ENCODE measurements at regions not wholly inside any gene's neighbourhood (a gene's known extent, or its start where the extent isn't known, plus 50 kb on each side); places are given as distances from the start of the nearest gene placed in this dataset.

DNA sequence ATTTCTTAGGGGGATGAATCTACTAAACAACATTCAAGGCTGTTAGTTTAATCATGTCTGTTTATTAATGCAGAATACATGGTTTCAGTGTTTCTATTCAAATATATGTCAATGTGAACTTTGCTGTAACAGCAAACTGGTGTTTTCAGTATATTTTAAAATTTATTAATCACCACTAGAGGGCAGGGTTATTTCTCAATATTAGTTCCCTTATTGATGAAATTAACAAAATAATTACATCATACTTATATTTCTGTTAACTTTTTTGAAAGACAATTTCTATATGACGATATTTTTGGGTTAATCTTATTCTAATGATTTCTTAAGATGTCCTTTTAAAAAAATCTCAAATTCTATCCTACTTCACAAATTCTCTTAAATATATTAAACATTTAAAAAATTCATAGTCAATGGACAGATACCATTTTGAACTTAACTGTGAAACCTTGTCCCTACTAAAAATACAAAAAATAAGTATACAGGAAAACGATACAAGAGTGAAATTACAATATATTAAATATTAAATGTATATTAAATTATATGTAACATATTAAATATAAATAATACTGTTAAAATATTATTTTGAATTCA, 1034.1 kb upstream of the PRMT6 start:
- TF ChIP-seq, protein P1, sequence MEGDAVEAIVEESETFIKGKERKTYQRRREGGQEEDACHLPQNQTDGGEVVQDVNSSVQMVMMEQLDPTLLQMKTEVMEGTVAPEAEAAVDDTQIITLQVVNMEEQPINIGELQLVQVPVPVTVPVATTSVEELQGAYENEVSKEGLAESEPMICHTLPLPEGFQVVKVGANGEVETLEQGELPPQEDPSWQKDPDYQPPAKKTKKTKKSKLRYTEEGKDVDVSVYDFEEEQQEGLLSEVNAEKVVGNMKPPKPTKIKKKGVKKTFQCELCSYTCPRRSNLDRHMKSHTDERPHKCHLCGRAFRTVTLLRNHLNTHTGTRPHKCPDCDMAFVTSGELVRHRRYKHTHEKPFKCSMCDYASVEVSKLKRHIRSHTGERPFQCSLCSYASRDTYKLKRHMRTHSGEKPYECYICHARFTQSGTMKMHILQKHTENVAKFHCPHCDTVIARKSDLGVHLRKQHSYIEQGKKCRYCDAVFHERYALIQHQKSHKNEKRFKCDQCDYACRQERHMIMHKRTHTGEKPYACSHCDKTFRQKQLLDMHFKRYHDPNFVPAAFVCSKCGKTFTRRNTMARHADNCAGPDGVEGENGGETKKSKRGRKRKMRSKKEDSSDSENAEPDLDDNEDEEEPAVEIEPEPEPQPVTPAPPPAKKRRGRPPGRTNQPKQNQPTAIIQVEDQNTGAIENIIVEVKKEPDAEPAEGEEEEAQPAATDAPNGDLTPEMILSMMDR (conservative IDR thresholded peaks at IDR 0.05; ENCODE audit: low read length): peak; percentile 60
- no peak for TF ChIP-seq EZH2phosphoT487 (IDR thresholded peaks at IDR 0.05; ENCODE audit: borderline replicate concordance)
